HEK293 (cell line): ENCODE measurements at regions not wholly inside any gene's neighbourhood (a gene's known extent, or its start where the extent isn't known, plus 50 kb on each side); places are given as distances from the start of the nearest gene placed in this dataset.

Experiments
- KLF1 ChIP-seq: fragments of 450-650 bp; formaldehyde crosslinking; IDR thresholded peaks from 2 replicates; pipeline ENCODE4 v1.5.1; 2016; ENCODE audit warnings: missing biosample characterization, missing genetic modification characterization
- PRDM1 ChIP-seq: fragments of 450-650 bp; formaldehyde crosslinking; IDR thresholded peaks from 2 replicates; pipeline ENCODE4; 2016; ENCODE audit warnings: missing biosample characterization, missing genetic modification characterization
- ZNF132 ChIP-seq: fragments of 450-650 bp; formaldehyde crosslinking; IDR thresholded peaks from 2 replicates; pipeline ENCODE4 v1.5.1; 2017; ENCODE audit warnings: missing biosample characterization, missing genetic modification characterization, borderline replicate concordance
- ZNF239 ChIP-seq: fragments of 450-650 bp; formaldehyde crosslinking; IDR thresholded peaks from 2 replicates; pipeline ENCODE4 v1.5.1; 2016; ENCODE audit warnings: missing biosample characterization, missing genetic modification characterization
- ZNF510 ChIP-seq: fragments of 450-650 bp; formaldehyde crosslinking; IDR thresholded peaks from 2 replicates; pipeline ENCODE4 v1.5.1; 2018; ENCODE audit warnings: mild to moderate bottlenecking, missing genetic modification characterization, missing biosample characterization; ENCODE audit not compliant: insufficient replicate concordance
- ZNF530 ChIP-seq: fragments of 450-650 bp; formaldehyde crosslinking; IDR thresholded peaks from 2 replicates; pipeline ENCODE4 v1.5.1; 2016; ENCODE audit warnings: low read depth, missing biosample characterization, missing genetic modification characterization
- ZNF558 ChIP-seq: fragments of 450-650 bp; formaldehyde crosslinking; IDR thresholded peaks from 2 replicates; pipeline ENCODE4 v1.5.1; 2016; ENCODE audit warnings: missing biosample characterization, missing genetic modification characterization
- TF ChIP-seq, protein P1 (sequence below): fragments of 450-650 bp; formaldehyde crosslinking; IDR thresholded peaks from 2 replicates; pipeline ENCODE4 v1.5.1; 2016; ENCODE audit warnings: missing biosample characterization, missing genetic modification characterization
- TF ChIP-seq, protein P2 (sequence below): fragments of 450-650 bp; formaldehyde crosslinking; IDR thresholded peaks from 2 replicates; pipeline ENCODE4 v1.5.1; 2016; ENCODE audit warnings: missing biosample characterization, missing genetic modification characterization
- TF ChIP-seq, protein P3 (sequence below): IDR thresholded peaks from 2 replicates; pipeline ENCODE4 v1.6.1; 2011; ENCODE audit warnings: mild to moderate bottlenecking, low read depth, low read length, borderline replicate concordance

DNA sequence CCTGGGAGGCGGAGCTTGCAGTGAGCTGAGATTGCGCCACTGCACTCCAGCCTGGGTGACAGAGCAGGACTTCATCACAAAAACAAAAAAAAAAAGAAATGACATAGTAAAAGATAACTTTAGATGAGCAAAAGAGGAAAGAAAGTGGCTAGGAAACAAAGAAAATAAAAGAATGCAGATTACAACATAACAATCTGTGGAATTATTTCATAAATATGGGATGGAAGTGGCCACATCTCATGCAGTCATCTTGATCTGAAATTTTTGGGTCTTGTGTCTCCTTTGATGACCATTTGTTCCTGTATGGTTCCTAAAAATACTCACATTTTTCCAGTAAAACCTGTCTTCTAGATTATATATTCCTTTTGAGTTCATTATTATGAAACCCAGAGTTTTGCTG, 271.4 kb downstream of the SPRY1 start:
- TF ChIP-seq ZNF510 (tag by site-specific recombination) (no peak), ZNF239 (tag by site-specific recombination) (no peak), ZNF530 (no peak), PRDM1 (tag by site-specific recombination) (no peak), ZNF558 (no peak), ZNF132 (tag by site-specific recombination) (no peak), KLF1 (tag by site-specific recombination) (no peak)
- TF ChIP-seq, protein P1, sequence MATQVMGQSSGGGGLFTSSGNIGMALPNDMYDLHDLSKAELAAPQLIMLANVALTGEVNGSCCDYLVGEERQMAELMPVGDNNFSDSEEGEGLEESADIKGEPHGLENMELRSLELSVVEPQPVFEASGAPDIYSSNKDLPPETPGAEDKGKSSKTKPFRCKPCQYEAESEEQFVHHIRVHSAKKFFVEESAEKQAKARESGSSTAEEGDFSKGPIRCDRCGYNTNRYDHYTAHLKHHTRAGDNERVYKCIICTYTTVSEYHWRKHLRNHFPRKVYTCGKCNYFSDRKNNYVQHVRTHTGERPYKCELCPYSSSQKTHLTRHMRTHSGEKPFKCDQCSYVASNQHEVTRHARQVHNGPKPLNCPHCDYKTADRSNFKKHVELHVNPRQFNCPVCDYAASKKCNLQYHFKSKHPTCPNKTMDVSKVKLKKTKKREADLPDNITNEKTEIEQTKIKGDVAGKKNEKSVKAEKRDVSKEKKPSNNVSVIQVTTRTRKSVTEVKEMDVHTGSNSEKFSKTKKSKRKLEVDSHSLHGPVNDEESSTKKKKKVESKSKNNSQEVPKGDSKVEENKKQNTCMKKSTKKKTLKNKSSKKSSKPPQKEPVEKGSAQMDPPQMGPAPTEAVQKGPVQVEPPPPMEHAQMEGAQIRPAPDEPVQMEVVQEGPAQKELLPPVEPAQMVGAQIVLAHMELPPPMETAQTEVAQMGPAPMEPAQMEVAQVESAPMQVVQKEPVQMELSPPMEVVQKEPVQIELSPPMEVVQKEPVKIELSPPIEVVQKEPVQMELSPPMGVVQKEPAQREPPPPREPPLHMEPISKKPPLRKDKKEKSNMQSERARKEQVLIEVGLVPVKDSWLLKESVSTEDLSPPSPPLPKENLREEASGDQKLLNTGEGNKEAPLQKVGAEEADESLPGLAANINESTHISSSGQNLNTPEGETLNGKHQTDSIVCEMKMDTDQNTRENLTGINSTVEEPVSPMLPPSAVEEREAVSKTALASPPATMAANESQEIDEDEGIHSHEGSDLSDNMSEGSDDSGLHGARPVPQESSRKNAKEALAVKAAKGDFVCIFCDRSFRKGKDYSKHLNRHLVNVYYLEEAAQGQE (tag by site-specific recombination) = no peak
- TF ChIP-seq, protein P2, sequence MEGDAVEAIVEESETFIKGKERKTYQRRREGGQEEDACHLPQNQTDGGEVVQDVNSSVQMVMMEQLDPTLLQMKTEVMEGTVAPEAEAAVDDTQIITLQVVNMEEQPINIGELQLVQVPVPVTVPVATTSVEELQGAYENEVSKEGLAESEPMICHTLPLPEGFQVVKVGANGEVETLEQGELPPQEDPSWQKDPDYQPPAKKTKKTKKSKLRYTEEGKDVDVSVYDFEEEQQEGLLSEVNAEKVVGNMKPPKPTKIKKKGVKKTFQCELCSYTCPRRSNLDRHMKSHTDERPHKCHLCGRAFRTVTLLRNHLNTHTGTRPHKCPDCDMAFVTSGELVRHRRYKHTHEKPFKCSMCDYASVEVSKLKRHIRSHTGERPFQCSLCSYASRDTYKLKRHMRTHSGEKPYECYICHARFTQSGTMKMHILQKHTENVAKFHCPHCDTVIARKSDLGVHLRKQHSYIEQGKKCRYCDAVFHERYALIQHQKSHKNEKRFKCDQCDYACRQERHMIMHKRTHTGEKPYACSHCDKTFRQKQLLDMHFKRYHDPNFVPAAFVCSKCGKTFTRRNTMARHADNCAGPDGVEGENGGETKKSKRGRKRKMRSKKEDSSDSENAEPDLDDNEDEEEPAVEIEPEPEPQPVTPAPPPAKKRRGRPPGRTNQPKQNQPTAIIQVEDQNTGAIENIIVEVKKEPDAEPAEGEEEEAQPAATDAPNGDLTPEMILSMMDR = no peak
- TF ChIP-seq, protein P3, sequence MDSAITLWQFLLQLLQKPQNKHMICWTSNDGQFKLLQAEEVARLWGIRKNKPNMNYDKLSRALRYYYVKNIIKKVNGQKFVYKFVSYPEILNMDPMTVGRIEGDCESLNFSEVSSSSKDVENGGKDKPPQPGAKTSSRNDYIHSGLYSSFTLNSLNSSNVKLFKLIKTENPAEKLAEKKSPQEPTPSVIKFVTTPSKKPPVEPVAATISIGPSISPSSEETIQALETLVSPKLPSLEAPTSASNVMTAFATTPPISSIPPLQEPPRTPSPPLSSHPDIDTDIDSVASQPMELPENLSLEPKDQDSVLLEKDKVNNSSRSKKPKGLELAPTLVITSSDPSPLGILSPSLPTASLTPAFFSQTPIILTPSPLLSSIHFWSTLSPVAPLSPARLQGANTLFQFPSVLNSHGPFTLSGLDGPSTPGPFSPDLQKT = no peak
